ENCODE measurements at regions not wholly inside any gene's neighbourhood (a gene's known extent, or its start where the extent isn't known, plus 50 kb on each side); places are given as distances from the start of the nearest gene placed in this dataset.

DNA sequence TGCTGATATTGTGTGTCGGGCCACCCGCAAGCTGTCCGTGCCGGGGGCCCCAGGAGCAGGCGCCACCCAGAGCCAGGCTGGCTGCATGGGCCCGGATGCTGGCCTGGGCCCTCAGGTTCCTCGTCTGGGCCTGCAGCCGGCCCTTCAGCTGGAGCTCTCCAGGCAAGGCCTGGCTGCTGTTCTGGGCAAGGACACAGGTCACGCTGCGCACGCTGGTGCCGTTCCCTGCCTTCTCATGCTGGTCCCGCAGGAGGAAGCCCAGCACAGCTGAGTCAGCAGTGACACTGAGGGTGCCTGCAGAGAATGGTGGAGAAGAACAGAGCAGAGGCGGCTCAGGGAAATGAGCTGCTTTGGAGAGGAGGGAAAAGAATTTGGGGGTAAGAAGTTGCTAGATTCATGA, 79.9 kb downstream of the RMI2 start:
- TF ChIP-seq ATF7 (IDR thresholded peaks at IDR 0.05; ENCODE audit: low read depth) (no peak), EZH2 (IDR thresholded peaks at IDR 0.05; ENCODE audit: borderline replicate concordance, control insufficient read depth, low read depth, low read length) (no peak), MEF2A (IDR thresholded peaks at IDR 0.05; ENCODE audit: insufficient read depth, low read depth, low read length) (no peak), BHLHE40 (IDR thresholded peaks at IDR 0.05; ENCODE audit: borderline replicate concordance in 1 of 2, low read depth in 2 of 2, low read length in 1 of 2) (no peak), RAD21 (IDR thresholded peaks at IDR 0.05; ENCODE audit: insufficient read depth, low read depth, low read length) (no peak)
- TF ChIP-seq, protein P1, sequence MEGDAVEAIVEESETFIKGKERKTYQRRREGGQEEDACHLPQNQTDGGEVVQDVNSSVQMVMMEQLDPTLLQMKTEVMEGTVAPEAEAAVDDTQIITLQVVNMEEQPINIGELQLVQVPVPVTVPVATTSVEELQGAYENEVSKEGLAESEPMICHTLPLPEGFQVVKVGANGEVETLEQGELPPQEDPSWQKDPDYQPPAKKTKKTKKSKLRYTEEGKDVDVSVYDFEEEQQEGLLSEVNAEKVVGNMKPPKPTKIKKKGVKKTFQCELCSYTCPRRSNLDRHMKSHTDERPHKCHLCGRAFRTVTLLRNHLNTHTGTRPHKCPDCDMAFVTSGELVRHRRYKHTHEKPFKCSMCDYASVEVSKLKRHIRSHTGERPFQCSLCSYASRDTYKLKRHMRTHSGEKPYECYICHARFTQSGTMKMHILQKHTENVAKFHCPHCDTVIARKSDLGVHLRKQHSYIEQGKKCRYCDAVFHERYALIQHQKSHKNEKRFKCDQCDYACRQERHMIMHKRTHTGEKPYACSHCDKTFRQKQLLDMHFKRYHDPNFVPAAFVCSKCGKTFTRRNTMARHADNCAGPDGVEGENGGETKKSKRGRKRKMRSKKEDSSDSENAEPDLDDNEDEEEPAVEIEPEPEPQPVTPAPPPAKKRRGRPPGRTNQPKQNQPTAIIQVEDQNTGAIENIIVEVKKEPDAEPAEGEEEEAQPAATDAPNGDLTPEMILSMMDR (IDR thresholded peaks at IDR 0.05 in 2 of 3, conservative IDR thresholded peaks at IDR 0.05 in 1 of 3; ENCODE audit: control insufficient read depth in 2 of 3, extremely low read depth in 1 of 3, insufficient read depth in 1 of 3, low read depth in 3 of 3, low read length in 3 of 3), result no peak

All from GM12878 (cell line).